Hematopoietic multipotent progenitor cell treated with erythropoietin and hydrocortisone succinate and interleukin-3 and kit ligand, for 17 days (in vitro differentiated cells): ENCODE measurements at regions not wholly inside any gene's neighbourhood (a gene's known extent, or its start where the extent isn't known, plus 50 kb on each side); places are given as distances from the start of the nearest gene placed in this dataset.

Experiments
- DNase-seq: peaks from one replicate; pipeline ENCODE4 v3.0.0-alpha.2; 2015; ENCODE audit warnings: low spot score

GRCh38 chr22:48352086-48352911, 1475.4 kb downstream of the BRD1 start:
- no peak for DNase-seq

GRCh38 chr22:48351376-48352085, 1476.1 kb downstream of the BRD1 start:
- DNase-seq = no peak

GRCh38 chr22:48350456-48350855, 1477.2 kb downstream of the BRD1 start:
- DNase-seq = no peak

- DNase-seq = no peak
Measured at GRCh38 chr22:48348855-48349254, 1478.8 kb downstream of the BRD1 start.

GRCh38 chr22:48347311-48347710, 1480.4 kb downstream of the BRD1 start:
- DNase-seq = no peak

- no peak for DNase-seq
Measured at GRCh38 chr22:48346911-48347310, 1480.8 kb downstream of the BRD1 start.

GRCh38 chr22:48346311-48346710, 1481.4 kb downstream of the BRD1 start:
- no peak for DNase-seq

GRCh38 chr22:48345631-48346030, 1482.0 kb downstream of the BRD1 start:
- no peak for DNase-seq

GRCh38 chr22:48343461-48343860, 1484.2 kb downstream of the BRD1 start:
- DNase-seq = no peak

GRCh38 chr22:48342732-48343131, 1484.9 kb downstream of the BRD1 start:
- no peak for DNase-seq

- DNase-seq = no peak
Measured at GRCh38 chr22:48342016-48342415, 1485.7 kb downstream of the BRD1 start.

GRCh38 chr22:48340727-48341709, 1486.7 kb downstream of the BRD1 start:
- no peak for DNase-seq

GRCh38 chr22:48340191-48340590, 1487.5 kb downstream of the BRD1 start:
- DNase-seq = no peak

GRCh38 chr22:48338793-48339705, 1488.6 kb downstream of the BRD1 start:
- DNase-seq = no peak

- no peak for DNase-seq
Measured at GRCh38 chr22:48337957-48338792, 1489.5 kb downstream of the BRD1 start.

GRCh38 chr22:48336339-48337060, 1491.2 kb downstream of the BRD1 start:
- no peak for DNase-seq

GRCh38 chr22:48335442-48336139, 1492.1 kb downstream of the BRD1 start:
- no peak for DNase-seq

- DNase-seq = no peak
Measured at GRCh38 chr22:48334971-48335370, 1492.7 kb downstream of the BRD1 start.
